Endothelial cell of umbilical vein (primary cell): ENCODE measurements at regions not wholly inside any gene's neighbourhood (a gene's known extent, or its start where the extent isn't known, plus 50 kb on each side); places are given as distances from the start of the nearest gene placed in this dataset.

Source experiments
- BruUV-seq: library from RNA; stranded (reverse); fragments of 400-500 nt; replicated peaks from 2 replicates; lab custom pipeline; 2021; lab: Mats Ljungman, UMichigan
- CTCF ChIA-PET: fragments of 300-600, 350-600 bp; sonication (Branson Sonifier 250); formaldehyde crosslinking; loops from one replicate; lab custom pipeline; 2021; ENCODE audit warnings: antibody characterized with exemption, inconsistent platforms; lab: Charles Lee
- POLR2A ChIA-PET: fragments of 300-600, 350-600 bp; sonication (Branson Sonifier 250); formaldehyde crosslinking; loops from one replicate; lab custom pipeline; 2021; ENCODE audit warnings: antibody characterized with exemption, inconsistent platforms; lab: Charles Lee
- DNase-seq: peaks from one replicate; pipeline ENCODE4 v3.0.0-alpha.2; 2011; ENCODE audit warnings: low read depth, low spot score
- FAIRE-seq: peaks from 2 replicates; lab custom pipeline; 2011; peaks lifted over from hg19 to GRCh38; lab: Jason Lieb, UNC
- H2AFZ ChIP-seq: 2 replicates; pipeline ENCODE4 v1.6.0; 2012; ENCODE audit warnings: low read depth, low read length, control low read depth, inconsistent platforms
- H3K27ac ChIP-seq: 2 replicates; pipeline ENCODE4 v1.5.1; 2011; ENCODE audit warnings: low read depth, mild to moderate bottlenecking, control low read depth, low read length, moderate library complexity; ENCODE audit not compliant: insufficient read depth
- H3K27me3 ChIP-seq, 2 experiments: 2 replicates each; pipeline versions ENCODE4 v1.6.0 to v1.6.1; 2011; ENCODE audit warnings: low read length in 2 of 2, mixed read lengths in 1 of 2; ENCODE audit not compliant: control insufficient read depth in 2 of 2, insufficient read depth in 2 of 2
- H3K36me3 ChIP-seq, 2 experiments: 2 replicates in 1 of 2; 3 replicates in 1 of 2; pipeline ENCODE4 v1.5.1; 2011; ENCODE audit warnings: low read length in 2 of 2, mild to moderate bottlenecking in 1 of 2, moderate library complexity in 1 of 2; ENCODE audit not compliant: control insufficient read depth in 2 of 2, insufficient read depth in 2 of 2; ENCODE audit errors: extremely low read depth in 1 of 2
- H3K4me1 ChIP-seq: 3 replicates; pipeline ENCODE4 v1.5.1; 2011; ENCODE audit warnings: mild to moderate bottlenecking, low read length; ENCODE audit not compliant: control insufficient read depth, insufficient read depth; ENCODE audit errors: extremely low read depth
- H3K4me2 ChIP-seq: 2 replicates; pipeline ENCODE4 v1.6.1; 2011; ENCODE audit warnings: low read length, control low read depth, mixed read lengths; ENCODE audit not compliant: insufficient read depth
- H3K4me3 ChIP-seq, 3 experiments: fragments of 200-600 bp in 1 of 3; sonication (generic), shearing (Covaris generic) in 1 of 3; replicated peaks in 1 of 3; 2 replicates each; pipeline ENCODE4 v1.5.1; 2011 to 2016; ENCODE audit warnings: control low read depth in 3 of 3, low read length in 3 of 3, mild to moderate bottlenecking in 2 of 3, inconsistent platforms in 1 of 3, low read depth in 1 of 3, moderate library complexity in 1 of 3; ENCODE audit not compliant: insufficient read depth in 1 of 3
- H3K79me2 ChIP-seq: 2 replicates; pipeline ENCODE4 v1.6.0; 2012; ENCODE audit warnings: low read length, inconsistent platforms; ENCODE audit not compliant: control insufficient read depth, insufficient read depth
- H3K9ac ChIP-seq: replicated peaks from 2 replicates; pipeline ENCODE3; 2011; ENCODE audit warnings: low read length, control low read depth; ENCODE audit not compliant: insufficient read depth; ENCODE audit errors: extremely low read depth
- H3K9me1 ChIP-seq: replicated peaks from 3 replicates; pipeline ENCODE4 v1.6.0; 2011; ENCODE audit warnings: mild to moderate bottlenecking, low read length; ENCODE audit not compliant: control insufficient read depth, insufficient read depth; ENCODE audit errors: extremely low read depth
- H3K9me3 ChIP-seq: replicated peaks from 2 replicates; pipeline ENCODE4 v1.5.1; 2012; ENCODE audit warnings: low read length, inconsistent platforms; ENCODE audit not compliant: control insufficient read depth, insufficient read depth
- H4K20me1 ChIP-seq: replicated peaks from 2 replicates; pipeline ENCODE3; 2011; ENCODE audit warnings: mild to moderate bottlenecking, low read length; ENCODE audit not compliant: control insufficient read depth, insufficient read depth; ENCODE audit errors: extremely low read depth
- EZH2 ChIP-seq: IDR thresholded peaks from 2 replicates; pipeline ENCODE4 v1.6.1; 2012; ENCODE audit warnings: borderline replicate concordance, low read depth, mild to moderate bottlenecking, moderate library complexity, low read length, inconsistent platforms; ENCODE audit not compliant: severe bottlenecking
- GATA2 ChIP-seq: IDR thresholded peaks from 2 replicates; pipeline ENCODE4 v1.7.0; 2011; ENCODE audit warnings: low read depth, mild to moderate bottlenecking, moderate library complexity, mixed read lengths, low read length; ENCODE audit not compliant: insufficient read length, insufficient read depth
- MAX ChIP-seq: IDR thresholded peaks from 2 replicates; pipeline ENCODE4 v1.6.1; 2011; ENCODE audit not compliant: insufficient read depth, insufficient read length
- MYC ChIP-seq: IDR thresholded peaks from one replicate; pipeline ENCODE4 v1.6.1; 2011; ENCODE audit warnings: mild to moderate bottlenecking, low read depth, low read length
- POLR2AphosphoS5 ChIP-seq: IDR thresholded peaks from 2 replicates; pipeline ENCODE4 v1.6.1; 2012; ENCODE audit warnings: low read depth, mild to moderate bottlenecking, control low read depth, low read length, moderate library complexity; ENCODE audit not compliant: insufficient read depth
- dilution Hi-C: fragments of 300-500 bp; cut with MboI; formaldehyde crosslinking; loops from one replicate; pipeline ENCODE4 v1.15.0; 2019; ENCODE audit warnings: low sequenced_read_pairs; ENCODE audit not compliant: extremely low pct_ligation_motif_present
- intact Hi-C: fragments of 100-400 bp; cut with micrococcal nuclease; formaldehyde crosslinking; loops from one replicate; pipeline ENCODE4 v1.10.0; 2022

- no TSS peak for BruUV-seq
- intact Hi-C loops (no loop called here), dilution Hi-C loops (no loop called here)
- Histone ChIP-seq H3K9me1 (no peaks in the 10 kb centered on the region), H3K36me3 (no peaks in the 10 kb centered on the region), H3K27ac (no peak overlapping the region), H3K27me3 (no peaks in the 10 kb centered on the region), H3K4me1 (no peaks in the 10 kb centered on the region), H4K20me1 (no peaks in the 10 kb centered on the region), H3K9ac (no peak overlapping the region), H3K9me3 (no peaks in the 10 kb centered on the region), H3K4me3 (no peak overlapping the region), H2AFZ (no peak overlapping the region), H3K79me2 (no peaks in the 10 kb centered on the region), H3K4me2 (no peak overlapping the region)
- DNase-seq (no peak), FAIRE-seq (no peak)
- ChIA-PET CTCF (interaction anchor here (0.6 to 1.1 kb wide), 2 partner anchors 11 to 51 kb away, joined by 3 to 4 read pairs; no protein-coding TSS in a partner anchor), POLR2A (no interaction called here)
- no peak for TF ChIP-seq EZH2
- no peak for TF ChIP-seq GATA2
- no peak for TF ChIP-seq MAX
- TF ChIP-seq MYC, result no peak
Observed at GRCh38 chr6:21383450-21384085, 210.0 kb upstream of the SOX4 start.

DNA sequence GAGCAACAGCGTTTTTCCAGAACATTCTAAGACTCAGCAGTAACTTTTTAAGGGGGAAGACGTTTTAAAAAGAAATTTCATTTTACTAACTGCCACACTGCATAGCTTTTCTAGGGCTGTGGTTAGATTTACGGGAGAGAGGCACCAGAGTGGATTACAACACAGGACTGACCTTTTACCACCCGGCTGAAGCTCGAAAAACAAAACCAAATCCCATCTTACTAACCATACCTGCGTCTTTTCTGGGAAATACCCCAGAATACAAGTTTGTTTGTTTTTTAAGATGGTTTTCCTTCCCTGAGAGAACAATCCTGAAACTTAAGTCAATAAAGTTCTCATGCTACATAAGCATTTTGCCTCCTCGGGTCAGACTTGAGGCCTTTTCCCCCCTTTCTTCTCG is 209.3 kb upstream of the SOX4 start:
- CTCF ChIA-PET, result no interaction called here
- POLR2A ChIA-PET, result no interaction called here

More for the DNA sequence above, 209.3 kb upstream of the SOX4 start:
- no TSS peak for BruUV-seq
- FAIRE-seq, result no peak
- Histone ChIP-seq H3K9ac (no peak overlapping the region), H3K36me3 (no peaks in the 10 kb centered on the region), H3K27ac (no peak overlapping the region), H3K9me1 (no peaks in the 10 kb centered on the region), H4K20me1 (no peaks in the 10 kb centered on the region), H3K4me3 (no peak overlapping the region), H3K9me3 (no peaks in the 10 kb centered on the region), H3K4me1 (no peaks in the 10 kb centered on the region), H3K27me3 (no peaks in the 10 kb centered on the region), H2AFZ (no peak overlapping the region), H3K79me2 (no peaks in the 10 kb centered on the region), H3K4me2 (no peak overlapping the region)
- dilution Hi-C loops, result no loop called here
- DNase-seq, result no peak
- intact Hi-C loops, result no loop called here
- TF ChIP-seq POLR2AphosphoS5, result no peak
